SK-MEL-5 (cell line): ENCODE measurements at regions not wholly inside any gene's neighbourhood (a gene's known extent, or its start where the extent isn't known, plus 50 kb on each side); places are given as distances from the start of the nearest gene placed in this dataset.

Experiments
- DNase-seq: peaks from one replicate; pipeline ENCODE4 v3.0.0-alpha.2; 2016; ENCODE audit warnings: low read depth, low spot score
- in situ Hi-C: cut with HindIII; loops from 2 replicates; pipeline ENCODE4 v1.10.0; 2016; ENCODE audit warnings: low sequenced_read_pairs, high pct_unique_total_duplicates, low pct_unique_long_range_greater_than_20kb

DNA sequence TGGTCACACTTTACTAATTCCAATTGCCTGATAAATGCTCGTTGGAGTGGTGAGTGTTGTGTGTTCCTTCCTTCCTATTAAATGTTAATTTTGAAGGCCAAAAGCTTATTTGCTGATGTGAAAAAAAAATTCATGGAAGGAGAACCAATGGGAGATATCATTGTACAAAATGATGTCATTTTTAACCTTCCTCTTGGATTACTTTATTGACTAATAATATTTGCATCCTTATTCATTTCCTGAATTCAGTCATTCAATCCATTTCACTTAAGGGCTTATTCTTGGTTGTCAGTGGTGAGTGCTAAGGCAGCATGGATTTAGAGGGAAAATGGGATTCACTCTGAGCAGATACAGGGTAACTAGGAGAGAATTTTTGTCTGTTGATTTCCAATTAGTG lies 216.0 kb upstream of the HTR2A start:
- in situ Hi-C loops, result no loop called here
- no peak for DNase-seq

- DNase-seq, result no peak
- in situ Hi-C loops, result no loop called here
Measured at GRCh38 chr13:47112205-47112902, 215.5 kb upstream of the HTR2A start.

DNA sequence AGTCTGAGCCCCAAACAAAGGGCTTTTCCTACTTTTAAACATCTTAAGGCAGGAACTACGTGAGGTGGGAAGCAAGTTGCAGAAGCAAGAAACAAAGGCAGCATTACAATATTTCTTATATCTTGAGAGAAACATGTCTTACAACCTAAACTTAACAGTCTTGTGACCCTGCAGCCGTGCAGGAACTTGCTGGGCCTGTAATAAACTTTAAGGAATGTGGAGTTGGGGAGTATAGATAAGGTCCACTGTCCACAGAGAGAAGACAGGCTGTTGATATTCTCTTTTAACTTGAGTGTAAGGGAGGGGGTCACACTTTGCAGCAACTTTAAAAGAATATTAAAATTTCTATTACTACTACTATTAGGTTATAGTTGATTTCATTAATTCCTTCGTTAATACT lies 214.6 kb upstream of the HTR2A start:
- in situ Hi-C loops, result no loop called here
- no peak for DNase-seq

DNA sequence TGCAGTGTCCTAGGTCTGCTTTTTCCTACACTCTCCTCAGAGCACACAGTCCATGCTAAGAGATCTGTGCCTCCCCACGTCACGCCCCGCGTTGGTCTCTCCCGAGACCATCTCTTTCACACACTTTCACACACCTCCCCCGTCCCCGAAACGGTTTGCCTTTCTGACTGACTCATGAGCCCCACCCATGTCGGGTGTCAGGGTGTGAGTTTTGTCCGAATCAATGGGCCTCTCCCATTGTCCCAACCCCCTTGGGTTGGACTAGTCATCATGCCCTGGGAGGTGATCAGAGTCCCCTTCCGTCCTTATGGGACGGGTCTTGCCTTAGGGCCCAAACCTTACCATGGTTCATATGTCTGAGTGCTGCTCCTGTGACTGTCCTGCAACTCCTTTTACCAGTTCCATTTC lies 214.0 kb upstream of the HTR2A start:
- in situ Hi-C loops, result no loop called here
- no peak for DNase-seq

DNA sequence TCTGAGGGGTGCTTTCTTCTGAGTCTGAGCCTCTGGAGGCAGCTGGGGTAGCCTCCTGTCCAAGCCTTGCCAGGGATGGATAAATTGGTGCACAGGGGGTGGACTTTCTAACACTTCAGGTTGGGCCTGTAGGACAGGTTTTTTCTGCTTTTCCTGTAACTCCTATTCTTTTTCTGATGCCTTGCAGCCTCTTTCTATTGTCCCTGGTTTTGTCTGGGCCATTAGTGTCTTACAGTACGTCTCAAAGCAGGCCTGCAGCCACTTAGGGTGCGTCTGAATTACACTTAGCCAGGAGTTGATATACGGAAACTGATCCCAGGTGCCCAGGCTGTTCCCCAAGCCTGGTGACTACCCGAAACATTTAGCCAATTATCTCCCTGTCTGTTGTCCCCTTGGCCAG lies 213.3 kb upstream of the HTR2A start:
- no peak for DNase-seq
- in situ Hi-C loops, result no loop called here

GRCh38 chr13:47109028-47109427 lies 212.2 kb upstream of the HTR2A start:
- no peak for DNase-seq
- in situ Hi-C loops, result no loop called here

- in situ Hi-C loops, result no loop called here
- no peak for DNase-seq
Measured at GRCh38 chr13:47100214-47100853, 203.5 kb upstream of the HTR2A start.

DNA sequence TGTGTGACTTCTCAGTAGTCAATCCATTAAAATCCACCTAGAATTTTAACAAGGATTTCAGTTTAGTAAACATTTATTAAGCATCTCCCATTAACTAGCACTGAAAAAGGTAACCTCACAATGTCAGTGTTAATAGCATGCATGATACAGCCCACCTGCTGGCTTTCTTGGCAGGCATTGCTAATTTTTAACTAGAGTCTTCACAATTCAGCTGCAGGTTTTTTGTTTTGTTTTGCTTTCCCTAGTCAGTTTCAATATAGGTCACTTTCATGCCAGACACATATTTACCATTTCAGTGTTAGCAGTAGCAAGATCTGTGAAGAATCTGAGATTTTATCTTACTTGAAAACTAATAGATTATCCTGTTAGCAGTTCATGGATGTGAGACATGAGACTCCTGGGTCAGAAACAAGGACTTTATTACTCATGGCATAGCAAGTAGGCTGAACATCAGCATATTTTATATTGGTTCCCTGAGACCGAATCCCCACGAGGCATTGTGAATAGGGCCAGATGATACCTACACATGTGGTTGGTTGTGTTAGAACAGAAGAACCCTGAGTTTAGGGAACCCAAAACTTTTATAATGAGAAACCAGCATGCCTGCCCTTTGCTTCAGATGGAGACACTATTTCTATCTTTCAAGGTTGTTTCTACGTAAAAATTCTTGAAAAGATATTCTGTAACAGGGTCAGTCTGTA lies 198.0 kb upstream of the HTR2A start:
- in situ Hi-C loops, result no loop called here
- no peak for DNase-seq

GRCh38 chr13:47092202-47092601 lies 195.3 kb upstream of the HTR2A start:
- DNase-seq, result no peak
- in situ Hi-C loops, result no loop called here

DNA sequence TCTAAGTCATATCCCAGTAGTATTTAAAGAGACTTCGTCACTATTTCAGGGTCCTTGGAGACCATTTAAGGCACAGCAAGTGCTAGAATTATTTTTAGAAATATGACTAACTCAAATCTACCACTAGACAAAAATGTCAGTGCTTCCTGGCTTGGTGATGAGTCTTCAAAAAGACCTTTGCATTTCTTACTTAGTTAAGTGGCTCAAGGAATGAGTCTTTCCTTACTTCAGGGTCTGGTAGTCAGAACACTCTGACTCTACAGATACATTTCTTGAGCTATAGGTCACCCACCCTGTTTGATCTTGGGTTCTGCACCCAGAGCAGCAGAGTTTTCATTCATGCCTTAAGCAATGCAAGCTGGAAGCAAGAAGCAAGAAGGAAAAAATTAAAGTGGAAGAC lies 191.0 kb upstream of the HTR2A start:
- no peak for DNase-seq
- in situ Hi-C loops, result no loop called here

- in situ Hi-C loops, result no loop called here
- no peak for DNase-seq
Measured at GRCh38 chr13:47087241-47087640, 190.4 kb upstream of the HTR2A start.

- in situ Hi-C loops, result no loop called here
- DNase-seq, result no peak
Measured at GRCh38 chr13:47085346-47085745, 188.5 kb upstream of the HTR2A start.

DNA sequence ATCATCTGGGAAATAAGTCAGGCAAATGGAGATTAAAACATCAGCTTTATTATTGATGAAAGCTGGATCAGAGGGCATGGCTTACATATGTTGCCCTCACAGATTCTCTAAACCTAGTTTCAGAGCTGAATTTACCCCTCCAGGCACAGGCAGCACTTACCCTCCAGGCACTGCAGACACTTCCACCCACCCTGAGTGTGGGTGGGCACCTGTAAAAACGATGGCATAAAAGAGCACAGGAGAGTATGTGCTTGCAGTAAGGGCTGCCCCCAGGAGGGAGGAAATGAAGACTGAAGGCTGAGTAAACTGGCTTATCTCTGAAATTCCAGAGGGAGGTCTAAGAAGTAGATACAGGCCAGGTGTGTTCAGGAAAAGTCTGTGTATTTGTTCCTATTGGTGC lies 185.0 kb upstream of the HTR2A start:
- in situ Hi-C loops, result no loop called here
- no peak for DNase-seq

- in situ Hi-C loops, result no loop called here
- no peak for DNase-seq
Measured at GRCh38 chr13:47081246-47081645, 184.4 kb upstream of the HTR2A start.

DNA sequence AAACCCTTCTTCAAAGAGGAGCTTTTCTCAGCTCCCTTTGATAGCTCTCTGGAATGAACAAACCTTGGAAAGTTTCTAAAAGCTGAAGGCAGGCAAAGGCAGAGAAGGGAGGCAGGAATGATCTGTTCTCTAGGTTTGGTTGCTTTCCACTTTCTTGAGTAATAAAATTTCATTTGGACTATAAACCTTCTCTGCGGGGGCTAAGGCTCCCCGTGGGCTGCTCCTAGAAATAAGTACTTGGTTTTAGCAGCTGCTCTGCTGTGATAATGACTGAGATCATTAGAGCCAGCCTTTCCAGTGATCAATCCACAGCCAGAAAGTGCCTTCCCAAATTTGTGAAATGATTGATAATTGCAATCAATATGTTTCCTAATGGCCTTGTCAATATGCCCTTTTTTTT lies 183.8 kb upstream of the HTR2A start:
- no peak for DNase-seq
- in situ Hi-C loops, result no loop called here

GRCh38 chr13:47076500-47076899 lies 179.6 kb upstream of the HTR2A start:
- in situ Hi-C loops, result no loop called here
- no peak for DNase-seq

DNA sequence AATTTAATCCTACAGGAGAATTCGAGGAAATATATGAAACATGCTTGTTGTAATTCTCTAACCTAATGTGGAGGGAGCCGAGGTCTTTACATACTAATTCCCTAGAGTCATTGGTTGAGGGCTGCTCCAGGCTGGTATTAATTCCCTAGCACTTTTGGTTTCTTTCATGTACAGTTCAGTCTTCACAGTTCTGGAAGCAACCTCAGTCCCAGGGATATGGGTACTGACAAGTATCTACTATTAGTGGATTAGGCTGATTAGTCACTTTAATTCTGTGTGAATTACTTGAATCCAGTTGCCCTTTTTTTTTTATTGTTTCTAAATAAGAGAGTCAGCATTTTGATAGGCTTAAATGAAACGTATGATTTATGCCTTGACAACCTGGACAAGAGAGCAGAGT lies 172.3 kb upstream of the HTR2A start:
- in situ Hi-C loops, result no loop called here
- no peak for DNase-seq

DNA sequence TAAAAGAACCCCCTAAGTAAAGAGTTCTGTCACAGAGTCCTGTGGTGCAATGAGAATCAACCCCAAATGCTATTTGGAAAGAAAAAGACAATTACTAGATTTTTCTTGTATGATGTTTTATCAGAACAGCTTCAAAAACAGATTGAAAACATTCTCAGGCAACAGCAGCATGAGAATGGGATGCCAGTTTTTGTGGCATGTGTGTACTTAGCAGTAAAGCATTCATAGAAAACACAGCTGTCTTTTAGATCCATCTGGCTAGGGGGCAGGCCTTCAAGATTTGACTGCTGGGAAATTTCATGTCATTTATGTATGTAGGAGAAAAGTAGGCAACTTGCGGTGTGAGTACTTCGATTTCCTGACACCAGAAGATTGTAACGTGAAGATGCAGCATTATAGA lies 170.5 kb upstream of the HTR2A start:
- DNase-seq, result no peak
- in situ Hi-C loops, result no loop called here

- in situ Hi-C loops, result no loop called here
- DNase-seq, result no peak
Measured at GRCh38 chr13:47066226-47066625, 169.4 kb upstream of the HTR2A start.
